ENCODE measurements at regions not wholly inside any gene's neighbourhood (a gene's known extent, or its start where the extent isn't known, plus 50 kb on each side); places are given as distances from the start of the nearest gene placed in this dataset.

DNA sequence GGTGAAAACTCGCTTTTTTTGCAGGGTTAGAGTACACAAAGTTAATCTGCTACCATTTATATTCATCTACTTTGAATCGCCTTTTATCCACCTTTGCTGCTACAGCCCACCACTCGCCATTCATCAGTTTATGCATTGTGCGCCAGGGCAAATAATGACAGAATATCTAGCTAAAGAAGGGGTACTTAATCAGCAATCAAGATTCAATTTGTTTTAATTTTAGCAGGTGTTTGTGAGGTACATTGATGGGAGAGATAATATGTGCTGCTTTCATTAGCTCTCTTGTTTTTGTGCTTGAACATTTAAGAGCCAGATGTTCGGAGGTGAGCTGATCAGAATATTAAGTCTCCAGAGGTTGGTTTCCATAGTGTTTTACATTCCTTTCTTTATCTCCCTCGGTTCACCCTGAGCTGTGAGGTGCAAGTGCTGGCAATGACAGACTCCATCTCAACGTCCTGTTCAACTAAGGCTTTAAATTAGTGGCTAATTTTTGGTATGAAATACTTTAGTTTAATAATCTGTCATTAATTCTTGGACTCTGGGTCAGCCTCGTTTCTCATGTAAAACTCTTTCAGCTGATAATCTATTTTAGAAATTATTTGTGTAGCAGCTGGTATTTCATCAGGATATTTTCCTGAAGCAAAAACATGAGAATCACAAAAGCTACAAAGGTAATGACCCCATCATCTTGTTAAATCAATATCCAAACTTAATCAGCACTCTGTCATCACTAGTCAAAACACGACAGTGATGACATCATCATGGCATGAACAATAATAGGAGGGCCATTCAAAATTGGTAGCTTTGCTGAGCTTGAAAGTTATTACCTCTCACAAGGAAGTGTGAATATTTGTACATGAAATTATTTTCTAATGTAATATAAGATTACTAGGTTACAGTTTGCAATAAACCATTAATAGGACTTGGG is 479.9 kb upstream of the FANCL start:
- ATAC-seq = no peak

GRCh38 chr2:58720033-58720769 is 479.1 kb upstream of the FANCL start:
- no peak for TF ChIP-seq ARNTL (CRISPR knock-in tag; IDR thresholded peaks at IDR 0.05; ENCODE audit: borderline replicate concordance, low read depth)
- TF ChIP-seq ZNF8 (CRISPR knock-in tag; IDR thresholded peaks at IDR 0.05) = no peak
- no peak for TF ChIP-seq ZFP30 (CRISPR knock-in tag; IDR thresholded peaks at IDR 0.05)
- no peak for TF ChIP-seq PPARA (CRISPR knock-in tag; IDR thresholded peaks at IDR 0.05; ENCODE audit: borderline replicate concordance)
- TF ChIP-seq, protein P1, sequence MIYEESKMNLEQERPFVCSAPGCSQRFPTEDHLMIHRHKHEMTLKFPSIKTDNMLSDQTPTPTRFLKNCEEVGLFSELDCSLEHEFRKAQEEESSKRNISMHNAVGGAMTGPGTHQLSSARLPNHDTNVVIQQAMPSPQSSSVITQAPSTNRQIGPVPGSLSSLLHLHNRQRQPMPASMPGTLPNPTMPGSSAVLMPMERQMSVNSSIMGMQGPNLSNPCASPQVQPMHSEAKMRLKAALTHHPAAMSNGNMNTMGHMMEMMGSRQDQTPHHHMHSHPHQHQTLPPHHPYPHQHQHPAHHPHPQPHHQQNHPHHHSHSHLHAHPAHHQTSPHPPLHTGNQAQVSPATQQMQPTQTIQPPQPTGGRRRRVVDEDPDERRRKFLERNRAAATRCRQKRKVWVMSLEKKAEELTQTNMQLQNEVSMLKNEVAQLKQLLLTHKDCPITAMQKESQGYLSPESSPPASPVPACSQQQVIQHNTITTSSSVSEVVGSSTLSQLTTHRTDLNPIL (CRISPR knock-in tag; IDR thresholded peaks at IDR 0.05; ENCODE audit: low read depth) = no peak
- TF ChIP-seq GLIS3 (CRISPR knock-in tag; IDR thresholded peaks at IDR 0.05) = no peak
- TF ChIP-seq ISL1 (CRISPR knock-in tag; IDR thresholded peaks at IDR 0.05) = no peak
- no peak for TF ChIP-seq BACH2 (CRISPR knock-in tag; IDR thresholded peaks at IDR 0.05; ENCODE audit: borderline replicate concordance)
- TF ChIP-seq TCF4 (CRISPR knock-in tag; IDR thresholded peaks at IDR 0.05; ENCODE audit: borderline replicate concordance) = no peak
- TF ChIP-seq, protein P2, sequence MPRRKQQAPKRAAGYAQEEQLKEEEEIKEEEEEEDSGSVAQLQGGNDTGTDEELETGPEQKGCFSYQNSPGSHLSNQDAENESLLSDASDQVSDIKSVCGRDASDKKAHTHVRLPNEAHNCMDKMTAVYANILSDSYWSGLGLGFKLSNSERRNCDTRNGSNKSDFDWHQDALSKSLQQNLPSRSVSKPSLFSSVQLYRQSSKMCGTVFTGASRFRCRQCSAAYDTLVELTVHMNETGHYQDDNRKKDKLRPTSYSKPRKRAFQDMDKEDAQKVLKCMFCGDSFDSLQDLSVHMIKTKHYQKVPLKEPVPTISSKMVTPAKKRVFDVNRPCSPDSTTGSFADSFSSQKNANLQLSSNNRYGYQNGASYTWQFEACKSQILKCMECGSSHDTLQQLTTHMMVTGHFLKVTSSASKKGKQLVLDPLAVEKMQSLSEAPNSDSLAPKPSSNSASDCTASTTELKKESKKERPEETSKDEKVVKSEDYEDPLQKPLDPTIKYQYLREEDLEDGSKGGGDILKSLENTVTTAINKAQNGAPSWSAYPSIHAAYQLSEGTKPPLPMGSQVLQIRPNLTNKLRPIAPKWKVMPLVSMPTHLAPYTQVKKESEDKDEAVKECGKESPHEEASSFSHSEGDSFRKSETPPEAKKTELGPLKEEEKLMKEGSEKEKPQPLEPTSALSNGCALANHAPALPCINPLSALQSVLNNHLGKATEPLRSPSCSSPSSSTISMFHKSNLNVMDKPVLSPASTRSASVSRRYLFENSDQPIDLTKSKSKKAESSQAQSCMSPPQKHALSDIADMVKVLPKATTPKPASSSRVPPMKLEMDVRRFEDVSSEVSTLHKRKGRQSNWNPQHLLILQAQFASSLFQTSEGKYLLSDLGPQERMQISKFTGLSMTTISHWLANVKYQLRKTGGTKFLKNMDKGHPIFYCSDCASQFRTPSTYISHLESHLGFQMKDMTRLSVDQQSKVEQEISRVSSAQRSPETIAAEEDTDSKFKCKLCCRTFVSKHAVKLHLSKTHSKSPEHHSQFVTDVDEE (CRISPR knock-in tag; IDR thresholded peaks at IDR 0.05) = no peak
- no peak for TF ChIP-seq SNAI2 (CRISPR knock-in tag; IDR thresholded peaks at IDR 0.05)
- TF ChIP-seq PATZ1 (CRISPR knock-in tag; IDR thresholded peaks at IDR 0.05; ENCODE audit: borderline replicate concordance) = no peak
- no peak for TF ChIP-seq ZFP3 (CRISPR knock-in tag; IDR thresholded peaks at IDR 0.05)
- TF ChIP-seq ZC3H10 (CRISPR knock-in tag; IDR thresholded peaks at IDR 0.05) = no peak
- TF ChIP-seq ZNF70 (CRISPR knock-in tag; IDR thresholded peaks at IDR 0.05) = no peak

More for the DNA sequence above, 479.9 kb upstream of the FANCL start:
- TF ChIP-seq ZNF70 (CRISPR knock-in tag; IDR thresholded peaks at IDR 0.05) (no peak), ZFP30 (CRISPR knock-in tag; IDR thresholded peaks at IDR 0.05) (no peak), TCF4 (CRISPR knock-in tag; IDR thresholded peaks at IDR 0.05; ENCODE audit: borderline replicate concordance) (no peak), ZC3H10 (CRISPR knock-in tag; IDR thresholded peaks at IDR 0.05) (no peak), ISL1 (CRISPR knock-in tag; IDR thresholded peaks at IDR 0.05) (no peak), SNAI2 (CRISPR knock-in tag; IDR thresholded peaks at IDR 0.05) (no peak), ZNF8 (CRISPR knock-in tag; IDR thresholded peaks at IDR 0.05) (no peak), TOX (CRISPR knock-in tag; IDR thresholded peaks at IDR 0.05; ENCODE audit: borderline replicate concordance) (no peak), PPARA (CRISPR knock-in tag; IDR thresholded peaks at IDR 0.05; ENCODE audit: borderline replicate concordance) (no peak), CSDC2 (CRISPR knock-in tag; IDR thresholded peaks at IDR 0.05) (no peak), RARB (CRISPR knock-in tag; IDR thresholded peaks at IDR 0.05) (no peak), ARNTL (CRISPR knock-in tag; IDR thresholded peaks at IDR 0.05; ENCODE audit: borderline replicate concordance, low read depth) (no peak), GLIS3 (CRISPR knock-in tag; IDR thresholded peaks at IDR 0.05) (no peak)
- TF ChIP-seq, protein P1 (CRISPR knock-in tag; IDR thresholded peaks at IDR 0.05; ENCODE audit: low read depth) = no peak

DNA sequence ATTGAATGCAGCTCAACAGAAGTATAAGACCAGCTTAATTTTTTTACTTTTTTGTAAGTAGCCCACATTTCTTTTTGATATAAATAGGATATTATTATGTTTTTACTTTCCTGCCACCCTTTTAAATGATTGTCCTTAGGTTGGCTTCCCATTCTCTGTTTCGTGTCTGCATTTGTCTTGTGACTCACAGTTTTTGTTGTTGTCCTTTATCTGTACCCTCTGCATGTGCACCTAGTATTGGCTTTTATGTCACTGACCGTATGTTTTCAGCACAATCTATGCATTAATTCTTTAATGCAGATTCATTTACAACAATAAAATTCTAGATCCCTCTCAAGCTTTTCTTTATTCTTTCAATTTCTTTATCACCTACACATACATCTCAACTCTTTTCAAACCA is 474.2 kb upstream of the FANCL start:
- no peak for TF ChIP-seq TCF4 (CRISPR knock-in tag; IDR thresholded peaks at IDR 0.05; ENCODE audit: borderline replicate concordance)
- no peak for TF ChIP-seq GLIS3 (CRISPR knock-in tag; IDR thresholded peaks at IDR 0.05)
- no peak for TF ChIP-seq CSDC2 (CRISPR knock-in tag; IDR thresholded peaks at IDR 0.05)
- no peak for TF ChIP-seq TOX (CRISPR knock-in tag; IDR thresholded peaks at IDR 0.05; ENCODE audit: borderline replicate concordance)
- no peak for TF ChIP-seq BACH2 (CRISPR knock-in tag; IDR thresholded peaks at IDR 0.05; ENCODE audit: borderline replicate concordance)
- no peak for TF ChIP-seq RARB (CRISPR knock-in tag; IDR thresholded peaks at IDR 0.05)
- no peak for TF ChIP-seq ZFP30 (CRISPR knock-in tag; IDR thresholded peaks at IDR 0.05)
- no peak for TF ChIP-seq ZNF70 (CRISPR knock-in tag; IDR thresholded peaks at IDR 0.05)
- TF ChIP-seq ISL1 (CRISPR knock-in tag; IDR thresholded peaks at IDR 0.05) = no peak
- ATAC-seq = no peak

More at GRCh38 chr2:58720033-58720769, 479.1 kb upstream of the FANCL start:
- ATAC-seq = no peak
